Motor neuron (in vitro differentiated cells): ENCODE measurements at regions not wholly inside any gene's neighbourhood (a gene's known extent, or its start where the extent isn't known, plus 50 kb on each side); places are given as distances from the start of the nearest gene placed in this dataset.
A peak's percentile ranks its signal among the peaks of the same experiment; 100 is the strongest.

Experiments
- ATAC-seq, 8 experiments: fragments of 200-7000 bp; cut with Tn5 transposase; replicated peaks in 6 of 8; 2 replicates each; pipeline ENCODE4 v1.8.0; 2021; ENCODE audit warnings: mild to moderate bottlenecking in 8 of 8, moderate library complexity in 8 of 8
- H3K27ac ChIP-seq, 2 donors: fragments of 250-450 bp; sonication (Bioruptor Pico); 2 replicates each; pipeline ENCODE4 v1.9.0; 2021; ENCODE audit warnings: antibody characterized with exemption in 2 of 2, mild to moderate bottlenecking in 2 of 2, moderate library complexity in 1 of 2
- H3K4me1 ChIP-seq, 2 donors: fragments of 250-450 bp; sonication (Bioruptor Pico); replicated peaks in 1 of 2; 2 replicates each; pipeline ENCODE4 v1.6.1; 2021; ENCODE audit warnings: antibody characterized with exemption in 2 of 2, mild to moderate bottlenecking in 2 of 2, moderate library complexity in 1 of 2
- H3K4me3 ChIP-seq, 5 donors: fragments of 250-450 bp; sonication (Bioruptor Pico); 2 replicates each; pipeline ENCODE4 v1.9.0; 2021; ENCODE audit warnings: antibody characterized with exemption in 5 of 5, mild to moderate bottlenecking in 5 of 5, moderate library complexity in 4 of 5
- WGBS, 10 experiments: fragments of 450-650 bp; shearing (Covaris generic); methylation state at CpG; one replicate each; pipeline ENCODE4 v1.0.0; 2022; 5-methylcytosine and 5-hydroxymethylcytosine counted together
- in situ Hi-C, 9 experiments: fragments of 400-800 bp; cut with MboI; loops; one replicate each; pipeline ENCODE4 v1.15.0; 2021; ENCODE audit warnings: low sequenced_read_pairs in 9 of 9, low pct_unique_long_range_greater_than_20kb in 2 of 9; ENCODE audit not compliant: unreplicated experiment in 9 of 9

DNA sequence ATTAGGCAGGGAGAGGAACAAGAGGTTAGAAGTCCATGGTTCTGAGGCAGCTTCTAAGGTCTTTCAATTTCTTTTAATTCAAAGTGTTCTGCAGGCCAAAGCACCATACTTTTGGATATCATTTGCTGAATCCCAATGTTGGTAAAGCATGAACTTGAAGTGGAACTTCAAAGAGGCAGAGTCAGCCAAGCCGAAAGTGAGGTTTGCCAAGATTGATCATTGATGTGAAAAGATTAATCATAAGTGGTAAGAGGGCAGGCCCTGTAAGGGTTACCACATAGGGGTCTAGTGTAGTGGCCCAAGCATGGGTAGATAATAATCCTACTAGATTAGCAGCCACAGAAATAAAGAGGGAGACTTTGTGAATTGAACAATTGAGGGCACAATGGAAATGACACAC, 191.7 kb upstream of the DIO2 start:
- no peaks in the 10 kb centered on the region for H3K4me1 ChIP-seq

DNA sequence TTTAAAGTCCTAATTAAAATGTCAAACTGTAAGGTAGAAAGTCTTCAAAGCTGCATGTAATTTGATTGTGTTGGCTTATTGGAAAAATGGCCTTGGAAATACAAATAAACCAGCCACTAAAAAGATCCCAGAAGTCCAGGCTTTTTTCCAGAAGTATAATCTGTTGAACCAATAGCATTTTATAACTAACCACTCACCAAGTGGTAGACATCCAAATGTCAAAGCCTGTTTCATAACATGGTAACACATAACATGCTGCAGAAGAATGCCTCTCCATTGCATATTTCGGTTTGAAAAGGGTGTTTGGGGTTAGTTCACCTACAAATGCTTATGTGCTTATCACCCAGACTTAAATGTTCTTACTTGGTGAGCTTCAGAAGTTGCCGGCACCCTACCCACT, 183.7 kb upstream of the DIO2 start:
- WGBS, 10 experiments, result 39 to 100% (median 78%) methylated on average over 1 to 2 of the region's 2 CpGs; no CpG with 5 or more reads in 2 of the 10 experiments
- H3K27ac ChIP-seq, result no peak overlapping the region
- H3K4me1 ChIP-seq, result no peaks in the 10 kb centered on the region
- no peak overlapping the region for H3K4me3 ChIP-seq
- no peak for ATAC-seq
- in situ Hi-C loops, result no loop called here

More for the DNA sequence above, 191.7 kb upstream of the DIO2 start:
- in situ Hi-C loops, result no loop called here
- no peak overlapping the region for H3K27ac ChIP-seq
- WGBS, 10 experiments, result 71 to 100% (median 89%) methylated on average over 1 of the region's 1 CpG; no CpG with 5 or more reads in 4 of the 10 experiments
- ATAC-seq, result no peak
- H3K4me3 ChIP-seq, result no peak overlapping the region

- no peaks in the 10 kb centered on the region for H3K4me1 ChIP-seq
- WGBS, 10 experiments, result 0 to 100% (median 27%) methylated on average over 1 of the region's 1 CpG; no CpG with 5 or more reads in 2 of the 10 experiments
- ATAC-seq, result no peak
Measured at GRCh38 chr14:80393766-80394165, 182.5 kb upstream of the DIO2 start.

GRCh38 chr14:80390906-80391305, 179.6 kb upstream of the DIO2 start:
- H3K4me3 ChIP-seq, result no peak overlapping the region
- no peak overlapping the region for H3K27ac ChIP-seq
- in situ Hi-C loops, result no loop called here
- H3K4me1 ChIP-seq, result no peaks in the 10 kb centered on the region
- ATAC-seq, result peak in 1 of 8 experiments; percentile 23
- 29 to 83% (median 53%) methylated on average over 1 of the region's 1 CpG; no CpG with 5 or more reads in 2 of the 10 experiments for WGBS, 10 experiments

More at GRCh38 chr14:80393766-80394165, 182.5 kb upstream of the DIO2 start:
- Histone ChIP-seq H3K4me3 (no peak overlapping the region), H3K27ac (no peak overlapping the region)
- in situ Hi-C loops, result no loop called here

DNA sequence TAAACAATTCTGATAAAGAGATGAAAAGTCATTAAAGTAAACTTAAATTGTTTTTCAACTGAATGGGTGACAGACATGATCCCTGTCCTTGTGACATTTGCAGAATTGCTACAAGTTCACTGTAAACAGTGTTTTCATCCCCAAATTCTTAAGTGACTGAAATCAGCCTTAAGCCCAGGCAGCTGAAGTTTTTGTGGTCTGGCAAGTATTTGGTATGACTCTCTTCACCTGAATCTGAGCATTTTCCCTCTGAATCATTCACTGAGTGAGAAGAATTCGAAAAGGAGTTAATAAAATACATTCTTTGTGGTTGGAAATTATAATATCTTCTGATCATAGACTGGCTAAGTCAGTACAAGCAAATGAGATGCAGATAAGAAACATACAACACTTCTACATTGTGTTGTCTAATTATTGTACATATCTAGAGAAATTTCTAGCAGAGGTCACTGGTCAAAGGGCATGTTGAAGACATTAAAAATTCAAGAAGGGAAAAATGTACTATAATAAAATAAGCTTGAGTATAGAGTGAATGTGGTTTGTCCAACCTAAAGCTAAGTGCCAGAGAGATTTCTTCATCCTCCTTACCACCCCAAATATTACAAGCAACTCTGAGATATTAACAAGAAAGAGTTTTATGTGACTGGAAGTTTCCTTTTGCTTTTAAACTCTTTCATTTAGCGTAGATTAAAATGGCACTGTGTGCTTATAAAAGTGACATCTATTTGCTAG, 177.8 kb upstream of the DIO2 start:
- Histone ChIP-seq H3K27ac (no peak overlapping the region), H3K4me1 (peaks cover 0 to 2% of the 10 kb centered on the region in 2 donors), H3K4me3 (no peak overlapping the region)
- ATAC-seq, result peak in 2 of 8 experiments; percentile 44 to 55
- WGBS, 10 experiments, result 38 to 100% (median 60%) methylated on average over 1 to 2 of the region's 2 CpGs; no CpG with 5 or more reads in 1 of the 10 experiments
- in situ Hi-C loops, result no loop called here

GRCh38 chr14:80387563-80387981, 176.3 kb upstream of the DIO2 start:
- 43 to 100% (median 80%) methylated on average over 1 to 7 of the region's 7 CpGs; no CpG with 5 or more reads in 2 of the 10 experiments for WGBS, 10 experiments
- peaks cover 0 to 2% of the 10 kb centered on the region in 2 donors for H3K4me1 ChIP-seq
- H3K27ac ChIP-seq, result no peak overlapping the region
- no peak overlapping the region for H3K4me3 ChIP-seq
- ATAC-seq, result no peak
- in situ Hi-C loops, result no loop called here

DNA sequence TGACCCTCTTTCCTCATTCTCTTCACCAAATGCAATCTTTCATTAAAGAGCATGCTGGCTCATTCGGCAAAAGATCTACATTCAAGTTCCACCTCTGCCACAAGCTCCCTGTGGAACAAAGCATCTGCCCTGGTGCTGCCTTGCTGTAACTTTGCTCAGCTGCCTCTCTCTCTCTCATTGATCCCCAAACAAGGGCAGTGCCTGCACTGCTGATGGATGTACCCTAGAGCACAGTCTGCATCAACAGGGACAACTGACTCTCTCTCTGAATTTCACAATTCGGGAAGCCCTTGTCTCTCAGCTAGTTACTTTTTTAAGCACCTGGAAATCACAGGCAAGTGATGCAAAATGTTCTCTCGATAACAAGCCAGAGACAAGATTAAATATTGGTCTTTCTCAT, 174.0 kb upstream of the DIO2 start:
- no peak overlapping the region for H3K4me3 ChIP-seq
- no peak overlapping the region for H3K27ac ChIP-seq
- 74 to 100% (median 80%) methylated on average over 1 to 3 of the region's 3 CpGs; no CpG with 5 or more reads in 5 of the 10 experiments for WGBS, 10 experiments
- peak in 1 of 8 experiments; percentile 70 for ATAC-seq
- in situ Hi-C loops, result no loop called here
- H3K4me1 ChIP-seq, result peaks cover 0 to 2% of the 10 kb centered on the region in 2 donors

GRCh38 chr14:80383223-80383622, 171.9 kb upstream of the DIO2 start:
- ATAC-seq, result peak in 1 of 8 experiments; percentile 50
- 83 to 100% (median 96%) methylated on average over 1 of the region's 1 CpG; no CpG with 5 or more reads in 6 of the 10 experiments for WGBS, 10 experiments

DNA sequence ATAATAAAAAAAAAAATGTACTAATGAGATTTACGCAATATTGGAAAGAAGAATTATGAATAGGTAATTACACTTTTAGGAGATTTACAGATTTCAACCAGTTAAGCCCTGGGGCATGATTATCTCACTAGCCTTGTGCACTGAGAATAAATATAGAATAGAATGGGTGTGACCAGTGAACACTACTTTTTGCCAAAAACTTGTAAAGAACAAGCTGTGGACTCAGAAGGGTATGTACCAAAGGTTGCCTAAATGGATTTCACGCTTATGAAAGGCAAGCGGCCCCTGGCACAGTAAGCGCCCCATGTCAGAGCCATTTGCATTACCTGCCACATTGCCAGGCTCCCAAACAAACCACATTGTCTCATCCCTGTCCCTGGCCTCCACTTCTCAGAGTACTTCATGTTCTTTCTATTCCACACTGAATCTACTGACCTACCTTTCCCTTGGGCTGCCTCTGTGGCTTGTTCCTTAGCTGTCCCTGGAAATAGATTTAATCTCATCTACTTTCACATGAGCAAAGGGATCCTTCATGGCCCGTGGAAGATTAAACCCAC, 170.6 kb upstream of the DIO2 start:
- in situ Hi-C loops, result no loop called here
- ATAC-seq, result peak in 3 of 8 experiments; percentile 39 to 53 (median 46)
- WGBS, 10 experiments, result 21 to 91% (median 76%) methylated on average over 1 to 5 of the region's 5 CpGs
- H3K4me3 ChIP-seq, result no peak overlapping the region
- H3K27ac ChIP-seq, result no peak overlapping the region
- peaks cover 0 to 2% of the 10 kb centered on the region in 2 donors for H3K4me1 ChIP-seq

More at GRCh38 chr14:80383223-80383622, 171.9 kb upstream of the DIO2 start:
- H3K4me1 ChIP-seq, result peaks cover 0 to 2% of the 10 kb centered on the region in 2 donors
- no peak overlapping the region for H3K27ac ChIP-seq
- in situ Hi-C loops, result no loop called here
- H3K4me3 ChIP-seq, result no peak overlapping the region

DNA sequence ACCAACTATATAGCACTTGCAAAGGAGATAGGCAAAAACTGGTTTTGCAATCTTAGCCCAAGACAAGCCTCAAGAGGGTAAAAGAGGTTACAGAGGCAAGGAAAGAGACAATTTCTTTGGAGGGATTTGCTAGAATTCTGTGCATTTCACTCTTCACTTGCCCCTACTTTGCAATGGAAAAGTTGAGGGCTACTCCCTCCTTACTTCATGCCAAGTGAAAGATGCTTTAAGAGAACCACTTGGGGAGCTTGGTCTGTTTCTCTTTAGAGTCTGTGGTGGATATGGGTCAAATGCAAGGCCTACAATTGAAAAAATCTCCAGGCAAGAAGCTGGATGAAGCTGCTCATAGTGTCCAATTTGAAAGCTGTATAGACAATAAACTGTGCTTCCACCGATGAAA, 167.7 kb upstream of the DIO2 start:
- Histone ChIP-seq H3K4me3 (no peak overlapping the region), H3K4me1 (no peaks in the 10 kb centered on the region), H3K27ac (no peak overlapping the region)
- WGBS, 10 experiments, result 0 to 100% (median 69%) methylated on average over 1 of the region's 1 CpG; no CpG with 5 or more reads in 2 of the 10 experiments
- in situ Hi-C loops, result no loop called here
- ATAC-seq, result peak in 2 of 8 experiments; percentile 77 to 80

- no peak for ATAC-seq
- Histone ChIP-seq H3K4me3 (no peak overlapping the region), H3K4me1 (no peaks in the 10 kb centered on the region), H3K27ac (no peak overlapping the region)
- in situ Hi-C loops, result no loop called here
- 52 to 100% (median 83%) methylated on average over 1 to 9 of the region's 9 CpGs for WGBS, 10 experiments
Measured at GRCh38 chr14:80378084-80378690, 166.9 kb upstream of the DIO2 start.

DNA sequence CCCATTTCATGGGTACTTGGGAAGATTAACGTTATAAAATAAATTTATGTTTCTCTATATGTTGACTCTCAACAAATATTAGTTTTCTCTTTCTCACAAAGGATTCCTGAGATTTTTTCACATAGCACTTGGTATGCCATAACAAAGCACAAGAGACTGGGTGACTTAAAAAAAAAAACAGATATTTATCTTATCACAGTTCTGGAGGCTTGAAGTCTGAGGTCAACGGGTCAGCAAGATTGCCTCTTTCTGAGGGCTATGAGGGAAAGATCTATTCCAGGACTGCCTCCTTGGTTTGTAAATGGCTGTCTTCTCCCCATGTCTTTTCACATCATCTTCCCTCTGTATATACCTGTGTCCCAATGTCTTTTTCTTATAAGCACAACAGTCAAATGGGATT, 153.5 kb upstream of the DIO2 start:
- H3K4me3 ChIP-seq, result no peak overlapping the region
- in situ Hi-C loops, result loop anchor here in 2 of 9 experiments (25.0 kb wide), 2 partner anchors 303 to 1403 kb away; no protein-coding TSS in a partner anchor
- WGBS, 10 experiments, result 80 to 100% (median 88%) methylated on average over 1 to 2 of the region's 2 CpGs; no CpG with 5 or more reads in 3 of the 10 experiments
- no peaks in the 10 kb centered on the region for H3K4me1 ChIP-seq
- H3K27ac ChIP-seq, result no peak overlapping the region
- no peak for ATAC-seq

- in situ Hi-C loops, result loop anchor here in 2 of 9 experiments (25.0 kb wide), 2 partner anchors 302 to 1402 kb away; no protein-coding TSS in a partner anchor
- H3K4me3 ChIP-seq, result no peak overlapping the region
- WGBS, 10 experiments, result 0 to 71% (median 45%) methylated on average over 1 of the region's 1 CpG; no CpG with 5 or more reads in 2 of the 10 experiments
- peak in 3 of 8 experiments; percentile 68 to 74 (median 71) for ATAC-seq
- H3K27ac ChIP-seq, result no peak overlapping the region
- no peaks in the 10 kb centered on the region for H3K4me1 ChIP-seq
Measured at GRCh38 chr14:80364274-80364673, 153.0 kb upstream of the DIO2 start.
